IMR-90 (cell line): ENCODE measurements at regions not wholly inside any gene's neighbourhood (a gene's known extent, or its start where the extent isn't known, plus 50 kb on each side); places are given as distances from the start of the nearest gene placed in this dataset.

Source experiments
- ATAC-seq: fragments of 200-7000 bp; cut with Tn5 transposase; 2 replicates; pipeline ENCODE4 v1.9.1; 2020; ENCODE audit warnings: low read depth, mild to moderate bottlenecking, moderate library complexity
- BruUV-seq: library from RNA; stranded (reverse); fragments of 400-500 nt; replicated peaks from 2 replicates; lab custom pipeline; 2021; lab: Mats Ljungman, UMichigan
- CTCF ChIA-PET: fragments of 300-600 bp; formaldehyde crosslinking; extraction: SDS; loops from one replicate; lab custom pipeline; 2021; ENCODE audit warnings: antibody characterized with exemption; lab: Yijun Ruan, JAX
- POLR2A ChIA-PET: fragments of 300-600 bp; sonication (Branson Sonifier 250); formaldehyde crosslinking; loops from one replicate; lab custom pipeline; 2022; ENCODE audit warnings: antibody characterized with exemption; ENCODE audit not compliant: unreplicated experiment; lab: Charles Lee
- DNase-seq: peaks from one replicate; pipeline ENCODE4 v3.0.0; 2013
- H2AFZ ChIP-seq: replicated peaks from 2 replicates; pipeline ENCODE3; 2013; ENCODE audit warnings: low read length, mild to moderate bottlenecking; ENCODE audit not compliant: poor library complexity
- H2AK5ac ChIP-seq: 2 replicates; pipeline ENCODE4 v1.6.1; 2013; ENCODE audit warnings: low read depth, low read length, inconsistent platforms
- H2AK9ac ChIP-seq: replicated peaks from 2 replicates; pipeline ENCODE3; 2013; ENCODE audit warnings: mild to moderate bottlenecking, low read depth, low read length, moderate library complexity; ENCODE audit not compliant: poor library complexity
- H2BK120ac ChIP-seq: 2 replicates; pipeline ENCODE4 v1.6.1; 2013; ENCODE audit warnings: low read depth, low read length, inconsistent platforms
- H2BK15ac ChIP-seq: 3 replicates; pipeline ENCODE4 v1.6.1; 2013; ENCODE audit warnings: low read depth, low read length, inconsistent platforms
- H2BK20ac ChIP-seq: 2 replicates; pipeline ENCODE4 v1.6.1; 2013; ENCODE audit warnings: low read depth, mild to moderate bottlenecking, inconsistent platforms, low read length, moderate library complexity
- H2BK5ac ChIP-seq: 2 replicates; pipeline ENCODE4 v1.6.1; 2013; ENCODE audit warnings: mild to moderate bottlenecking, low read depth, low read length, inconsistent platforms; ENCODE audit not compliant: poor library complexity, severe bottlenecking
- H3K14ac ChIP-seq: replicated peaks from 2 replicates; pipeline ENCODE4 v1.6.1; 2013; ENCODE audit warnings: low read depth, low read length, inconsistent platforms
- H3K18ac ChIP-seq: 2 replicates; pipeline ENCODE4 v1.6.1; 2013; ENCODE audit warnings: low read depth, low read length, control low read depth
- H3K23ac ChIP-seq: 2 replicates; pipeline ENCODE4 v1.6.1; 2013; ENCODE audit warnings: low read depth, low read length, inconsistent platforms
- H3K27ac ChIP-seq: 2 replicates; pipeline ENCODE4 v1.5.1; 2013; ENCODE audit warnings: mild to moderate bottlenecking, control low read depth, low read length; ENCODE audit not compliant: insufficient read depth
- H3K27me3 ChIP-seq: 2 replicates; pipeline ENCODE4 v1.6.1; 2013; ENCODE audit warnings: low read length; ENCODE audit not compliant: control insufficient read depth, insufficient read depth
- H3K36me3 ChIP-seq: 2 replicates; pipeline ENCODE4 v1.6.1; 2013; ENCODE audit warnings: low read length, mixed read lengths; ENCODE audit not compliant: control insufficient read depth, insufficient read depth
- H3K4ac ChIP-seq: 2 replicates; pipeline ENCODE4 v1.6.1; 2013; ENCODE audit warnings: low read depth, low read length, inconsistent platforms
- H3K4me1 ChIP-seq: 2 replicates; pipeline ENCODE4 v1.6.1; 2013; ENCODE audit warnings: low read length, mixed read lengths; ENCODE audit not compliant: control insufficient read depth, insufficient read depth
- H3K4me2 ChIP-seq: 2 replicates; pipeline ENCODE4 v1.6.1; 2013; ENCODE audit warnings: low read depth, mild to moderate bottlenecking, control low read depth, low read length, moderate library complexity
- H3K4me3 ChIP-seq: 2 replicates; pipeline ENCODE4 v1.5.1; 2013; ENCODE audit warnings: low read depth, mild to moderate bottlenecking, control low read depth, low read length, moderate library complexity; ENCODE audit not compliant: insufficient read depth
- H3K56ac ChIP-seq: 2 replicates; pipeline ENCODE4 v1.6.1; 2013; ENCODE audit warnings: low read length, inconsistent platforms; ENCODE audit not compliant: insufficient read depth; ENCODE audit errors: extremely low read depth
- H3K79me1 ChIP-seq, 2 experiments: 2 replicates each; pipeline ENCODE4 v1.6.1; 2013; ENCODE audit warnings: low read length in 2 of 2, inconsistent platforms in 1 of 2, low read depth in 1 of 2
- H3K9ac ChIP-seq: 2 replicates; pipeline ENCODE4 v1.6.1; 2013; ENCODE audit warnings: low read depth, low read length, control low read depth
- H3K9me1 ChIP-seq: 2 replicates; pipeline ENCODE4 v1.6.1; 2013; ENCODE audit warnings: low read length, inconsistent platforms; ENCODE audit not compliant: insufficient read depth
- H3K9me3 ChIP-seq: 2 replicates; pipeline ENCODE4 v1.6.1; 2013; ENCODE audit warnings: low read length; ENCODE audit not compliant: control insufficient read depth, insufficient read depth
- H4K20me1 ChIP-seq: 2 replicates; pipeline ENCODE4 v1.6.1; 2013; ENCODE audit warnings: low read length, inconsistent platforms; ENCODE audit not compliant: insufficient read depth
- H4K5ac ChIP-seq: 2 replicates; pipeline ENCODE4 v1.6.1; 2013; ENCODE audit warnings: mild to moderate bottlenecking, low read depth, low read length, control low read depth
- H4K8ac ChIP-seq, 2 experiments: 2 replicates each; pipeline ENCODE4 v1.6.1; 2013; ENCODE audit warnings: low read depth in 2 of 2, low read length in 2 of 2, control low read depth in 1 of 2, inconsistent platforms in 1 of 2
- H4K91ac ChIP-seq: 2 replicates; pipeline ENCODE4 v1.6.1; 2013; ENCODE audit warnings: low read depth, low read length, inconsistent platforms; ENCODE audit not compliant: insufficient read depth
- CTCF ChIP-seq: conservative IDR thresholded peaks from 2 replicates; pipeline ENCODE4 v1.5.1; 2012; ENCODE audit warnings: mild to moderate bottlenecking, low read depth, low read length, improper control_type of control experiment
- MXI1 ChIP-seq: IDR thresholded peaks from 2 replicates; pipeline ENCODE4 v1.6.1; 2012; ENCODE audit warnings: low read depth, mild to moderate bottlenecking, low read length, moderate library complexity, borderline replicate concordance
- RAD21 ChIP-seq: IDR thresholded peaks from 2 replicates; pipeline ENCODE4 v1.6.1; 2012; ENCODE audit warnings: low read length, improper control_type of control experiment
- SMC3 ChIP-seq: fragments of 150-350 bp; IDR thresholded peaks from 2 replicates; pipeline ENCODE4 v1.6.1; 2016; ENCODE audit warnings: low read depth, mild to moderate bottlenecking, antibody characterized with exemption, low read length, moderate library complexity
- dilution Hi-C: fragments of 300-500 bp; cut with HindIII; formaldehyde crosslinking; loops from one replicate; pipeline ENCODE4 v1.14.3; 2018; ENCODE audit warnings: low sequenced_read_pairs; ENCODE audit not compliant: unreplicated experiment
- in situ Hi-C: fragments of 300-500 bp; cut with MboI; formaldehyde crosslinking; loops from 3 replicates; pipeline ENCODE4 v1.14.3; 2019; ENCODE audit warnings: low sequenced_read_pairs, inconsistent platforms, mixed read lengths
- intact Hi-C: fragments of 100-400 bp; cut with micrococcal nuclease; formaldehyde crosslinking; loops from 2 replicates; pipeline ENCODE4 v1.10.0; 2022

- Histone ChIP-seq H3K18ac (no peak overlapping the region), H4K91ac (no peak overlapping the region), H2AK5ac (no peak overlapping the region), H3K27ac (no peak overlapping the region), H3K27me3 (no peaks in the 10 kb centered on the region), H3K56ac (no peak overlapping the region), H3K4ac (no peak overlapping the region), H2AFZ (no peak overlapping the region), H2BK15ac (no peak overlapping the region), H4K20me1 (no peaks in the 10 kb centered on the region), H4K8ac (no peak overlapping the region), H3K14ac (no peak overlapping the region), H3K23ac (no peak overlapping the region), H2BK5ac (no peak overlapping the region), H3K4me3 (no peak overlapping the region), H2BK120ac (no peak overlapping the region), H2AK9ac (no peak overlapping the region), H3K4me2 (no peak overlapping the region), H4K5ac (no peak overlapping the region), H3K9ac (no peak overlapping the region), H3K36me3 (no peaks in the 10 kb centered on the region), H3K4me1 (no peaks in the 10 kb centered on the region), H3K79me1 (no peaks in the 10 kb centered on the region), H2BK20ac (no peak overlapping the region), H3K9me3 (peaks cover 14% of the 10 kb centered on the region), H3K9me1 (no peaks in the 10 kb centered on the region)
- no peak for ATAC-seq
- in situ Hi-C loops (no loop called here), intact Hi-C loops (no loop called here), dilution Hi-C loops (no loop called here)
- POLR2A ChIA-PET, result no interaction called here
- CTCF ChIA-PET, result no interaction called here
- no peak for TF ChIP-seq MXI1
- TF ChIP-seq RAD21, result no peak
- no peak for TF ChIP-seq SMC3
- no peak for TF ChIP-seq CTCF
- no TSS peak for BruUV-seq
- DNase-seq, result no peak
These were observed 290.2 kb upstream of the SEMA6A start for GRCh38 chr5:116864838-116865190.
